GM21529 (cell line): ENCODE measurements at regions not wholly inside any gene's neighbourhood (a gene's known extent, or its start where the extent isn't known, plus 50 kb on each side); places are given as distances from the start of the nearest gene placed in this dataset.

Source experiments
- ATAC-seq: cut with Tn5 transposase; IDR thresholded peaks from one replicate; pipeline ENCODE4 v1.9.1; 2021; ENCODE audit not compliant: unreplicated experiment

GRCh38 chr2:37541516-37541915 lies 129.9 kb downstream of the CDC42EP3 start:
- no peak for ATAC-seq

- ATAC-seq = peak; percentile 69
Observed at GRCh38 chr2:37543999-37544557, 127.4 kb downstream of the CDC42EP3 start.

DNA sequence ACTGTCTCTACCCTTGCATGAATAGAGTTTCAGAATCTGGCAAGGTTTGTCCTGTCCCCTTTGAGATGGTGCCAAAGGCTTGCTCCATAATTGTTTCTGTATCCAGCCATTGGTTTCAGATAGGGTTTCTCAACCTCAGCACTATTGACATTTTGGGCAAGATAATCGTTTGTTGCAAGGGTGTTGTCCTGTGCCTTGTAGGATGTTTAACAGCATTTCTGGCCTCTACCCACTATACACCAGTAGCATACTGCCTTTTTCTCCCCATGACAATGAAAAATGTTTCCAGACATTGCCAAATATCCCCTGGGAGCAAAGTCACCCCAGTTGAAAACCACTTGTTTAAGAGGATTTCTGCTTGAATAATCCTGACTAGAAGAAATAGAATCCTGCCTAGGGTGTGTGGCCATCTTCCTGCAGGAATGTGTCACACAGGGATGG lies 126.8 kb downstream of the CDC42EP3 start:
- ATAC-seq = peak; percentile 9

DNA sequence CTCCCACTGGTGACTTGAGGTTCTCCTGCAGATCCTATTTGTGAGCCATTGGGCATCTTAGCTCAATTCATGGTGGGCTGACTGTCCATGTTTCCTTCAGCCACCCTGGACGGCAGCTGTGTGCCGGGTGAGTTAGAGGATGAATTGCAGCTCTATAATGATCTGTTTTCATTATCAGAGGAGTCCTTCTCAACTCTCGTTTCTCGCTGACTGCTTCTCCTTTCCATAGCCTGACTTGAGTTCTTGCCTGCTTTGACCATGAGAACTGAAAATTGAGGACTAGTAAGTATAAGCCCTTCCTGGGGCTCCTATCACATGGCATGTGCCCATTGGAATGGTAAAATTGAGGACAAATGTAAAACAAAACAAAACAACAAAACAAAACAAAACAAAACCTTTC lies 121.8 kb downstream of the CDC42EP3 start:
- peak; percentile 65 for ATAC-seq

- peak; percentile 44 for ATAC-seq
Observed at GRCh38 chr2:37550190-37550589, 121.3 kb downstream of the CDC42EP3 start.

DNA sequence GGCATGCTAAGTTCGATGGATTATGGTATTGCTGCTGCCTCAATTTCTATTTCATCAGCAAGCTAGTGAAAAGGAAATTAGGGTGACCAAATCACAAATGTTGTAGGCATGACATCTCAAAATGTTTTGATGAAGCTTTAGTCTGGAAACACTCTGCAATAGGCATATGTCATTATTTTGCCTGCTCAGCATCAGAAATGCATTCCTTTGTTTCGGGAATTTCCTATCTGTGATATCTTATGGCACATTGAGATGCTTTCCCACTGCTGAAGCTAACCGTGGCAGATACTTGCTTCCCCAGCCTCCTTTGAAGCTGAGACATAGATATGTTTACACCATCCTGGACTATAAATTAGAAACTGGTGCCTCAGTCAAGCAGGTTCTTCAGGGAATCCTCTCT lies 119.7 kb downstream of the CDC42EP3 start:
- no peak for ATAC-seq

DNA sequence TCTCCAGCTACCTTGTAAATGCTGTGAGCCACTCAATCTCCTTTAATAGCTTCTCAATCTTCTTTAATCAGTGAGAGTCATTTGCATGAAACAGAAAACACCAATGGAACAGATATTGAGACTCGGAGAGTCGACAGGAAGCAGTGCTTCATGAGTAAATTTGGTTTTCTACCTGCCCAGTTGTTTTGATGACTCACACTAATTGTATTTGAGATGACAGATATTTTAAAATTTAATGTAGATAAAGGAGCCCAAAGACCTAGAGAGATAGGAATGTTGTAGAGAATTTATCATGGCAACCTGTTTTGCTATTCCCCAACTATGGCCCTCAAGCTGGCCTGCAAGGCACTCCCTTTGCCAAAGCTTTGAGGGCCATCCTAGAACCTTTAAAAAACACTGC lies 119.1 kb downstream of the CDC42EP3 start:
- no peak for ATAC-seq

- ATAC-seq = no peak
Observed at GRCh38 chr2:37553411-37554154, 117.9 kb downstream of the CDC42EP3 start.

GRCh38 chr2:37554155-37554510 lies 117.3 kb downstream of the CDC42EP3 start:
- no peak for ATAC-seq

DNA sequence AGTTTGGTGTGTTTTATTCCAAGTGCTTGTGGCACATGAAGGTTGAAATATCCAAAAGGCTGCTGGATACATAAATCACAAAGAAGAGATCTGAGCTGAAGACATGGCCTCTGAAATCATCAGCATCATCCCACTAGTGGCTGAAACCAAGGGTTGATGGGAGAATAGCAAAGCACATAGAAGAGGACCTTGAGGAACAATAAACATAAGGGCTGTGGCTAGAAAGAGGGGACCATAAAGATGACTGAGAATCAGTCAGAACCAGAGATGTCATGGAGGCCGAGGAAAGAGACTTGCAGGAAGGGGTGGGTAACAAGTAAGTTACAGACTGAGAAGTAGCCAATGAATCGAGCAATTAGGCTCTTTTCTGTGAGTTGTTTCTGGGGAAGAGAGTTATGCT lies 116.8 kb downstream of the CDC42EP3 start:
- no peak for ATAC-seq

DNA sequence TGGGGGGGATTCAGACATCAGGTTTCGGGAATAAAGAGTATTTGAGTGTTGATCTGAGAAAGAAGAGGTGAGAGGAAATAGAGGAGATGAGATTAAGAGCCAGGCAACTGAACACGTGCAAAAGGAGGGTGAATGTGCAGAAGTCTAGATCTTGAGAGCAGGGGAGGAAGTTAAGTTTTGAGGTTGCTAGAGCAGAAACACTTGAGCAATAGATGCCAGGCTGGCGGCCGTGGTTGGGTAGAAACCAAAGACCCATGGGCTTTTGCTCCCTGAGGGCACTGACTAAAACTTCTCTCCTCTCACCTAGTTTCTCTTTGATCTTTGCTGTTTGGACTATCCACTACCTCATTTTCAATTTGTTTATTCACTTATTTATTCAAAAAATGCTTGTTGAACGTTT lies 116.0 kb downstream of the CDC42EP3 start:
- no peak for ATAC-seq

GRCh38 chr2:37556256-37556655 lies 115.2 kb downstream of the CDC42EP3 start:
- ATAC-seq = no peak

- ATAC-seq = peak; percentile 82
Observed at GRCh38 chr2:37558623-37559022, 112.8 kb downstream of the CDC42EP3 start.

GRCh38 chr2:37560241-37560848 lies 111.1 kb downstream of the CDC42EP3 start:
- no peak for ATAC-seq

- no peak for ATAC-seq
Observed at GRCh38 chr2:37560863-37561614, 110.4 kb downstream of the CDC42EP3 start.

GRCh38 chr2:37561615-37562569 lies 109.5 kb downstream of the CDC42EP3 start:
- ATAC-seq = peak; percentile 67

DNA sequence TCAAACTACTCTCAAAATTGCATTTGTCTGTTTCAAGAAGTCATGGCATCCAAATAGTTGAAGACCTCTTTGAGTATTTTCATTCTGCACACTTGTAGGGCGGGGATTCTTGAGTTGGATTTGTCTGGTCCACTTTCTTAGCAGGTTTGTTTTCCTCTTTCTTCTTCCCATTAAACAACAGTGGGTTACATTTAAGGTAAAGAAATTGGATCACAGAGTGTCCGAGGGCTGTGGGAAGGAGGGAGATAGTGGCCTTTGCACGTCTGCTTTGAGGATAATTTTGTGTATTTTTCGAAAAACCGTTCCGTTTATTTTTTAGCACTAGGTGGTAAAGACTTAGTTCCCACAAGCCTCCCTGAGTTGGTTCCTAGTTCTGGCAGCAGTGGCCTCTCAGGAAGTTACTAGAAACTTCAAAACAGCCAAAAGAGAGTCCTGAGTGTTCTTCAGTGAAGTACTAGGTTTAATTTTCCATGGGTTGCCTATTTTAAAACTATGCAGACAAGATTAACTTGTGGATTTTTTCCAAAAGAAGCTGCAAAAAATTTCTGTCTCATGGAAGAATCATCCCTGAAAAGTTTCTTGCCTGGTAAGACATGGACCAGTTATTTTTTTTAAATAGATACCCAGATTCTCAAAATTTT lies 107.9 kb downstream of the CDC42EP3 start:
- ATAC-seq = no peak

GRCh38 chr2:37564356-37564755 lies 107.1 kb downstream of the CDC42EP3 start:
- ATAC-seq = no peak

DNA sequence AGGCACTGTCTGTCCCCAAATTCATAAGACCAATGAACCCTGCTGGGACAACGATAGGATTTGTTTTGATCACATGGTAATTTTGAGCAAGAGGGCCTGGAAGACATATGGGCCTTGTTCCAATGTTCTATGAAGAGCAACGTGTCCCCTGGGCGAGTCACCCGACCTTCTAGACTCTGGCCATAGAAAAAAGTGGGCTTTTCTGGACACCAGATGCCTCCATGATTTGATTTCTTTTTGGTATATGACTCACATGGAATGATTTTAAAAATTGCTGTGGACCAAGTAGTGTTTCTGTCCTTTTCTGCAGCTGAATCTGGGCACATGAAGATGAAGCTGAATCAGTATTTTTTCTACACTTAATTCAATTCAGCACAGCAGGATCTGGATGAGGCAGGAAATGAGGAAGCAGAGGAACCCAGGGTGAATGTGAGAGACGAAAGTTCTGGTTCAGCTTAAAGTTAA lies 104.9 kb downstream of the CDC42EP3 start:
- no peak for ATAC-seq

DNA sequence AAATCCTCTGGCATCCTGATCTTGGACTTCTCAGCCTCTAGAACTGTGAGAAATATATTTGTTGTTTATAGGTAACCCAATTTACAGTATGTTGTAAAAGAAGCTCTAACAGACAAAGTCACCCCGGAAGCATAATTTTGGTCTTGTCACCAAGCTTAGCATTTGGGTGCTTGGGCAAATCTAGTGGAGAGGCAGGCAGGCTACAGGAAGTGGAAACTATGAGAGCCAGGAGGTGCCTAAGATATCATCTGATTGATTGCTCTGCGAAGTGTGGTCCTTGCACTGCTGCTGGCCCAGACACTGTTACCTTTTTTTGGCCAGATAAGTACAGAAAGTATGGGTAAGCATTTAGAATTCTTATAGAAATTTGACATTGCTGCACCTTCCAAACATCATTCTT lies 102.9 kb downstream of the CDC42EP3 start:
- no peak for ATAC-seq
